Osteocyte (in vitro differentiated cells): ENCODE measurements at regions not wholly inside any gene's neighbourhood (a gene's known extent, or its start where the extent isn't known, plus 50 kb on each side); places are given as distances from the start of the nearest gene placed in this dataset.

Source experiments
- DNase-seq: peaks from one replicate; pipeline ENCODE4 v3.0.0; 2021; ENCODE audit warnings: mixed read lengths; ENCODE audit not compliant: unreplicated experiment; ENCODE audit errors: extremely low spot score
- H3K27ac Mint-ChIP-seq: one replicate; pipeline ENCODE4 v1.8.0; 2021; ENCODE audit warnings: mild to moderate bottlenecking, mixed read lengths; ENCODE audit not compliant: unreplicated experiment
- H3K27me3 Mint-ChIP-seq: one replicate; pipeline ENCODE4 v1.8.0; 2021; ENCODE audit warnings: mixed read lengths; ENCODE audit not compliant: unreplicated experiment
- H3K36me3 Mint-ChIP-seq: one replicate; pipeline ENCODE4 v1.8.0; 2021; ENCODE audit warnings: mixed read lengths; ENCODE audit not compliant: unreplicated experiment
- H3K4me1 Mint-ChIP-seq: one replicate; pipeline ENCODE4 v1.8.0; 2021; ENCODE audit warnings: mixed read lengths; ENCODE audit not compliant: unreplicated experiment
- H3K4me3 Mint-ChIP-seq: one replicate; pipeline ENCODE4 v1.8.0; 2021; ENCODE audit warnings: mild to moderate bottlenecking, moderate library complexity, mixed read lengths; ENCODE audit not compliant: unreplicated experiment
- H3K9me3 Mint-ChIP-seq: one replicate; pipeline ENCODE4 v1.8.0; 2021; ENCODE audit warnings: mixed read lengths; ENCODE audit not compliant: unreplicated experiment
- TF ChIP-seq, protein P1 (sequence below): fragments of 200-600 bp; sonication (generic); IDR thresholded peaks from 2 replicates; pipeline ENCODE4 v1.5.0; 2021; ENCODE audit warnings: antibody characterized with exemption, mild to moderate bottlenecking, moderate library complexity

DNA sequence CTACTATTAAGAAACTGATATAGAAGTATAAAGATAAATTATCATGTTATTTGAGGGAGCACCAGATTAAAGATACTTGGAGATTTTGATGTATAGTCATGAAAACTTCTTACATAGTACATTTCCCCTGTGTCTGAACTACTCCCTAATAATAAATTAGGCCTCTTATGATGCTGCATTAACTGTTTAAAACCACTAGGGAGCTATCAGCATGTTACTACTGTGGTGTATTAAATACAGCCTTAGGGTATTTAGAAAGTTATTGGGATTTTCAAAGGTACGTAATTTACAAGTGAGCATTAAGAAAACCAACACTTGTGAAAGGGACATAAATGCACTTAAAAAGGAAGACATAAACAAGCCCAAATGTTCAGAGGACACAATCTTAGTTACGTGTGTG, 714.0 kb downstream of the EPHA4 start:
- Mint-ChIP-seq H3K4me3 (no peak overlapping the region), H3K27me3 (no peaks in the 10 kb centered on the region), H3K4me1 (no peaks in the 10 kb centered on the region), H3K9me3 (no peaks in the 10 kb centered on the region), H3K36me3 (no peaks in the 10 kb centered on the region), H3K27ac (no peak overlapping the region)
- no peak for DNase-seq
- TF ChIP-seq, protein P1, sequence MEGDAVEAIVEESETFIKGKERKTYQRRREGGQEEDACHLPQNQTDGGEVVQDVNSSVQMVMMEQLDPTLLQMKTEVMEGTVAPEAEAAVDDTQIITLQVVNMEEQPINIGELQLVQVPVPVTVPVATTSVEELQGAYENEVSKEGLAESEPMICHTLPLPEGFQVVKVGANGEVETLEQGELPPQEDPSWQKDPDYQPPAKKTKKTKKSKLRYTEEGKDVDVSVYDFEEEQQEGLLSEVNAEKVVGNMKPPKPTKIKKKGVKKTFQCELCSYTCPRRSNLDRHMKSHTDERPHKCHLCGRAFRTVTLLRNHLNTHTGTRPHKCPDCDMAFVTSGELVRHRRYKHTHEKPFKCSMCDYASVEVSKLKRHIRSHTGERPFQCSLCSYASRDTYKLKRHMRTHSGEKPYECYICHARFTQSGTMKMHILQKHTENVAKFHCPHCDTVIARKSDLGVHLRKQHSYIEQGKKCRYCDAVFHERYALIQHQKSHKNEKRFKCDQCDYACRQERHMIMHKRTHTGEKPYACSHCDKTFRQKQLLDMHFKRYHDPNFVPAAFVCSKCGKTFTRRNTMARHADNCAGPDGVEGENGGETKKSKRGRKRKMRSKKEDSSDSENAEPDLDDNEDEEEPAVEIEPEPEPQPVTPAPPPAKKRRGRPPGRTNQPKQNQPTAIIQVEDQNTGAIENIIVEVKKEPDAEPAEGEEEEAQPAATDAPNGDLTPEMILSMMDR: no peak

DNA sequence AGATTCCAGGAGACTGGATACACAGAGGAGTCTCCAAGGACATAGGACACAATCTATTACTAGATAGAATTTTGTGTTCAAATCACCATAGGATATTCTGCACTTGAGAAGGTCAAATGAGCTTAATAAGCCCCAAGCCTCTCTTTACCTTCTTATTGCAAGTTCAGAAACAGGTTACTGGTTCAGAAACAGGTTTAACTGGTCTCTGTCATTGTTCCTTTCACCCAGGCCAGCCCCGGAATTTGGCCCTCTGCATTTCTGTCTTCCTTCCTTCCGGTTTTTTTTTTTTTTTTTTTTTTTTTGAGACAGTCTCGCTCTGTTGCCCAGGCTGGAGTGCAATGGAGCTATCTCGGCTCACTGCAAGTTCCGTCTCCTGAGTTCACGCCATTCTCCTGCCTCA, 700.2 kb downstream of the EPHA4 start:
- H3K9me3 Mint-ChIP-seq: no peaks in the 10 kb centered on the region
- H3K27ac Mint-ChIP-seq: no peak overlapping the region
- no peaks in the 10 kb centered on the region for H3K36me3 Mint-ChIP-seq
- DNase-seq: no peak
- TF ChIP-seq, protein P1: no peak
- no peak overlapping the region for H3K4me3 Mint-ChIP-seq
- no peaks in the 10 kb centered on the region for H3K27me3 Mint-ChIP-seq
- no peaks in the 10 kb centered on the region for H3K4me1 Mint-ChIP-seq

- Mint-ChIP-seq H3K4me1 (peaks cover 8% of the 10 kb centered on the region), H3K4me3 (no peak overlapping the region), H3K27me3 (no peaks in the 10 kb centered on the region), H3K27ac (no peak overlapping the region), H3K9me3 (no peaks in the 10 kb centered on the region), H3K36me3 (no peaks in the 10 kb centered on the region)
- no peak for DNase-seq
- TF ChIP-seq, protein P1: no peak
These were observed 695.9 kb downstream of the EPHA4 start for GRCh38 chr2:220876080-220876824.

GRCh38 chr2:220877491-220877890, 694.6 kb downstream of the EPHA4 start:
- Mint-ChIP-seq H3K27ac (no peak overlapping the region), H3K4me1 (peaks cover 10% of the 10 kb centered on the region), H3K4me3 (no peak overlapping the region), H3K36me3 (no peaks in the 10 kb centered on the region), H3K27me3 (no peaks in the 10 kb centered on the region), H3K9me3 (no peaks in the 10 kb centered on the region)
- no peak for DNase-seq
- TF ChIP-seq, protein P1: no peak

DNA sequence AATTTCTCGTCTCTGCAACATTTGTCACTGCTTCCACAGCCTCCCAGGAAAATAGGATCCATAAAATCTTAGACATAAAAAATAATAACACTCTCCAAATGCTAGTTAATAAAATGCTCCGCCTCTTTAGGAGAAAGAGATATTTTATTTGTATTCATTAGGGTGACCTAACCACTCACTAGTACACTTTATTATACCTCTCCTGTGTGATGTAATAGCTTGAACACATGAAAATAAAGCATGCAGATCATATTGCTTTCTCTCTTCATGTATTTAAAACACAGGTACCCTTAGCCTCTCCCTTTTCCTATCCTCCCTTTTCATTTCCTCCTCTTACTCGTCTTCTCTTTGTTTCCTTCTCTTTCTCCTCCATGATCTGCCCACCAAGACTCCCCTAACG, 694.2 kb downstream of the EPHA4 start:
- Mint-ChIP-seq H3K27ac (no peak overlapping the region), H3K27me3 (no peaks in the 10 kb centered on the region), H3K4me1 (peaks cover 10% of the 10 kb centered on the region), H3K36me3 (no peaks in the 10 kb centered on the region), H3K9me3 (no peaks in the 10 kb centered on the region), H3K4me3 (no peak overlapping the region)
- no peak for DNase-seq
- TF ChIP-seq, protein P1: no peak
